IMR-90 (cell line): ENCODE measurements at regions not wholly inside any gene's neighbourhood (a gene's known extent, or its start where the extent isn't known, plus 50 kb on each side); places are given as distances from the start of the nearest gene placed in this dataset.

ENCODE experiments used
- ATAC-seq: fragments of 200-7000 bp; cut with Tn5 transposase; 2 replicates; pipeline ENCODE4 v1.9.1; 2020; ENCODE audit warnings: low read depth, mild to moderate bottlenecking, moderate library complexity
- BruUV-seq: library from RNA; stranded (reverse); fragments of 400-500 nt; replicated peaks from 2 replicates; lab custom pipeline; 2021; lab: Mats Ljungman, UMichigan
- CTCF ChIA-PET: fragments of 300-600 bp; formaldehyde crosslinking; extraction: SDS; loops from one replicate; lab custom pipeline; 2021; ENCODE audit warnings: antibody characterized with exemption; lab: Yijun Ruan, JAX
- POLR2A ChIA-PET: fragments of 300-600 bp; sonication (Branson Sonifier 250); formaldehyde crosslinking; loops from one replicate; lab custom pipeline; 2022; ENCODE audit warnings: antibody characterized with exemption; ENCODE audit not compliant: unreplicated experiment; lab: Charles Lee
- DNase-seq: peaks from one replicate; pipeline ENCODE4 v3.0.0; 2013
- H2AFZ ChIP-seq: replicated peaks from 2 replicates; pipeline ENCODE3; 2013; ENCODE audit warnings: low read length, mild to moderate bottlenecking; ENCODE audit not compliant: poor library complexity
- H2AK5ac ChIP-seq: 2 replicates; pipeline ENCODE4 v1.6.1; 2013; ENCODE audit warnings: low read depth, low read length, inconsistent platforms
- H2AK9ac ChIP-seq: replicated peaks from 2 replicates; pipeline ENCODE3; 2013; ENCODE audit warnings: mild to moderate bottlenecking, low read depth, low read length, moderate library complexity; ENCODE audit not compliant: poor library complexity
- H2BK120ac ChIP-seq: 2 replicates; pipeline ENCODE4 v1.6.1; 2013; ENCODE audit warnings: low read depth, low read length, inconsistent platforms
- H2BK15ac ChIP-seq: 3 replicates; pipeline ENCODE4 v1.6.1; 2013; ENCODE audit warnings: low read depth, low read length, inconsistent platforms
- H2BK20ac ChIP-seq: 2 replicates; pipeline ENCODE4 v1.6.1; 2013; ENCODE audit warnings: low read depth, mild to moderate bottlenecking, inconsistent platforms, low read length, moderate library complexity
- H2BK5ac ChIP-seq: 2 replicates; pipeline ENCODE4 v1.6.1; 2013; ENCODE audit warnings: mild to moderate bottlenecking, low read depth, low read length, inconsistent platforms; ENCODE audit not compliant: poor library complexity, severe bottlenecking
- H3K14ac ChIP-seq: replicated peaks from 2 replicates; pipeline ENCODE4 v1.6.1; 2013; ENCODE audit warnings: low read depth, low read length, inconsistent platforms
- H3K18ac ChIP-seq: 2 replicates; pipeline ENCODE4 v1.6.1; 2013; ENCODE audit warnings: low read depth, low read length, control low read depth
- H3K23ac ChIP-seq: 2 replicates; pipeline ENCODE4 v1.6.1; 2013; ENCODE audit warnings: low read depth, low read length, inconsistent platforms
- H3K27ac ChIP-seq: 2 replicates; pipeline ENCODE4 v1.5.1; 2013; ENCODE audit warnings: mild to moderate bottlenecking, control low read depth, low read length; ENCODE audit not compliant: insufficient read depth
- H3K27me3 ChIP-seq: 2 replicates; pipeline ENCODE4 v1.6.1; 2013; ENCODE audit warnings: low read length; ENCODE audit not compliant: control insufficient read depth, insufficient read depth
- H3K36me3 ChIP-seq: 2 replicates; pipeline ENCODE4 v1.6.1; 2013; ENCODE audit warnings: low read length, mixed read lengths; ENCODE audit not compliant: control insufficient read depth, insufficient read depth
- H3K4ac ChIP-seq: 2 replicates; pipeline ENCODE4 v1.6.1; 2013; ENCODE audit warnings: low read depth, low read length, inconsistent platforms
- H3K4me1 ChIP-seq: 2 replicates; pipeline ENCODE4 v1.6.1; 2013; ENCODE audit warnings: low read length, mixed read lengths; ENCODE audit not compliant: control insufficient read depth, insufficient read depth
- H3K4me2 ChIP-seq: 2 replicates; pipeline ENCODE4 v1.6.1; 2013; ENCODE audit warnings: low read depth, mild to moderate bottlenecking, control low read depth, low read length, moderate library complexity
- H3K4me3 ChIP-seq: 2 replicates; pipeline ENCODE4 v1.5.1; 2013; ENCODE audit warnings: low read depth, mild to moderate bottlenecking, control low read depth, low read length, moderate library complexity; ENCODE audit not compliant: insufficient read depth
- H3K56ac ChIP-seq: 2 replicates; pipeline ENCODE4 v1.6.1; 2013; ENCODE audit warnings: low read length, inconsistent platforms; ENCODE audit not compliant: insufficient read depth; ENCODE audit errors: extremely low read depth
- H3K79me1 ChIP-seq, 2 experiments: 2 replicates each; pipeline ENCODE4 v1.6.1; 2013; ENCODE audit warnings: low read length in 2 of 2, inconsistent platforms in 1 of 2, low read depth in 1 of 2
- H3K9ac ChIP-seq: 2 replicates; pipeline ENCODE4 v1.6.1; 2013; ENCODE audit warnings: low read depth, low read length, control low read depth
- H3K9me1 ChIP-seq: 2 replicates; pipeline ENCODE4 v1.6.1; 2013; ENCODE audit warnings: low read length, inconsistent platforms; ENCODE audit not compliant: insufficient read depth
- H3K9me3 ChIP-seq: 2 replicates; pipeline ENCODE4 v1.6.1; 2013; ENCODE audit warnings: low read length; ENCODE audit not compliant: control insufficient read depth, insufficient read depth
- H4K20me1 ChIP-seq: 2 replicates; pipeline ENCODE4 v1.6.1; 2013; ENCODE audit warnings: low read length, inconsistent platforms; ENCODE audit not compliant: insufficient read depth
- H4K5ac ChIP-seq: 2 replicates; pipeline ENCODE4 v1.6.1; 2013; ENCODE audit warnings: mild to moderate bottlenecking, low read depth, low read length, control low read depth
- H4K8ac ChIP-seq, 2 experiments: 2 replicates each; pipeline ENCODE4 v1.6.1; 2013; ENCODE audit warnings: low read depth in 2 of 2, low read length in 2 of 2, control low read depth in 1 of 2, inconsistent platforms in 1 of 2
- H4K91ac ChIP-seq: 2 replicates; pipeline ENCODE4 v1.6.1; 2013; ENCODE audit warnings: low read depth, low read length, inconsistent platforms; ENCODE audit not compliant: insufficient read depth
- BHLHE40 ChIP-seq: fragments of 150-350 bp; IDR thresholded peaks from 2 replicates; pipeline ENCODE4 v1.6.1; 2016; ENCODE audit warnings: mild to moderate bottlenecking, low read depth, low read length
- CEBPB ChIP-seq: IDR thresholded peaks from 2 replicates; pipeline ENCODE4 v1.6.1; 2012; ENCODE audit warnings: low read depth, low read length, improper control_type of control experiment
- CTCF ChIP-seq: conservative IDR thresholded peaks from 2 replicates; pipeline ENCODE4 v1.5.1; 2012; ENCODE audit warnings: mild to moderate bottlenecking, low read depth, low read length, improper control_type of control experiment
- ELK1 ChIP-seq: fragments of 150-350 bp; IDR thresholded peaks from 2 replicates; pipeline ENCODE4 v1.6.1; 2016; ENCODE audit warnings: low read depth, mild to moderate bottlenecking, low read length, moderate library complexity, borderline replicate concordance
- FOS ChIP-seq: fragments of 150-350 bp; IDR thresholded peaks from 2 replicates; pipeline ENCODE4 v1.6.1; 2016; ENCODE audit warnings: low read depth, low read length
- MXI1 ChIP-seq: IDR thresholded peaks from 2 replicates; pipeline ENCODE4 v1.6.1; 2012; ENCODE audit warnings: low read depth, mild to moderate bottlenecking, low read length, moderate library complexity, borderline replicate concordance
- NFE2L2 ChIP-seq: fragments of 150-350 bp; IDR thresholded peaks from 2 replicates; pipeline ENCODE4 v1.6.1; 2016; ENCODE audit warnings: low read depth, mild to moderate bottlenecking, low read length
- POLR2A ChIP-seq: IDR thresholded peaks from 2 replicates; pipeline ENCODE4 v1.6.1; 2012; ENCODE audit warnings: mild to moderate bottlenecking, low read depth, low read length
- RAD21 ChIP-seq: IDR thresholded peaks from 2 replicates; pipeline ENCODE4 v1.6.1; 2012; ENCODE audit warnings: low read length, improper control_type of control experiment
- SMC3 ChIP-seq: fragments of 150-350 bp; IDR thresholded peaks from 2 replicates; pipeline ENCODE4 v1.6.1; 2016; ENCODE audit warnings: low read depth, mild to moderate bottlenecking, antibody characterized with exemption, low read length, moderate library complexity
- dilution Hi-C: fragments of 300-500 bp; cut with HindIII; formaldehyde crosslinking; loops from one replicate; pipeline ENCODE4 v1.14.3; 2018; ENCODE audit warnings: low sequenced_read_pairs; ENCODE audit not compliant: unreplicated experiment
- in situ Hi-C: fragments of 300-500 bp; cut with MboI; formaldehyde crosslinking; loops from 3 replicates; pipeline ENCODE4 v1.14.3; 2019; ENCODE audit warnings: low sequenced_read_pairs, inconsistent platforms, mixed read lengths
- intact Hi-C: fragments of 100-400 bp; cut with micrococcal nuclease; formaldehyde crosslinking; loops from 2 replicates; pipeline ENCODE4 v1.10.0; 2022

GRCh38 chr18:41410006-41410405 is 545.0 kb upstream of the PIK3C3 start:
- Histone ChIP-seq H2BK5ac (no peak overlapping the region), H4K8ac (no peak overlapping the region), H3K79me1 (no peaks in the 10 kb centered on the region), H4K91ac (no peak overlapping the region), H3K23ac (no peak overlapping the region), H4K20me1 (no peaks in the 10 kb centered on the region), H3K9me3 (no peaks in the 10 kb centered on the region), H3K9ac (no peak overlapping the region), H3K4ac (no peak overlapping the region), H2BK20ac (no peak overlapping the region), H3K4me3 (no peak overlapping the region), H2BK120ac (no peak overlapping the region), H2AFZ (no peak overlapping the region), H3K18ac (no peak overlapping the region), H3K27ac (no peak overlapping the region), H3K14ac (no peak overlapping the region), H3K4me1 (no peaks in the 10 kb centered on the region), H3K9me1 (no peaks in the 10 kb centered on the region), H4K5ac (no peak overlapping the region), H2AK5ac (no peak overlapping the region), H2AK9ac (no peak overlapping the region), H3K27me3 (no peaks in the 10 kb centered on the region), H3K4me2 (no peak overlapping the region), H3K36me3 (no peaks in the 10 kb centered on the region), H2BK15ac (no peak overlapping the region), H3K56ac (no peak overlapping the region)
- CTCF ChIA-PET, result no interaction called here
- dilution Hi-C loops (no loop called here), in situ Hi-C loops (no loop called here), intact Hi-C loops (no loop called here)
- BruUV-seq, result no TSS peak
- ATAC-seq (no peak), DNase-seq (no peak)
- POLR2A ChIA-PET, result no interaction called here
- no peak for TF ChIP-seq NFE2L2
- TF ChIP-seq ELK1, result no peak
- TF ChIP-seq FOS, result no peak
- TF ChIP-seq BHLHE40, result no peak
- no peak for TF ChIP-seq MXI1
- no peak for TF ChIP-seq CEBPB
- TF ChIP-seq POLR2A, result no peak
- no peak for TF ChIP-seq SMC3
- TF ChIP-seq RAD21, result no peak
- TF ChIP-seq CTCF, result no peak
